HG03378 (cell line): ENCODE measurements at regions not wholly inside any gene's neighbourhood (a gene's known extent, or its start where the extent isn't known, plus 50 kb on each side); places are given as distances from the start of the nearest gene placed in this dataset.
"Not testable (repeated sequence)": the region's sequence is repeated elsewhere in the genome, so short reads cannot be mapped to it uniquely, and the experiment has no call there.

Experiments used
- ATAC-seq: cut with Tn5 transposase; IDR thresholded peaks from one replicate; pipeline ENCODE4 v1.9.1; 2021; ENCODE audit warnings: mild to moderate bottlenecking, moderate library complexity; ENCODE audit not compliant: unreplicated experiment

DNA sequence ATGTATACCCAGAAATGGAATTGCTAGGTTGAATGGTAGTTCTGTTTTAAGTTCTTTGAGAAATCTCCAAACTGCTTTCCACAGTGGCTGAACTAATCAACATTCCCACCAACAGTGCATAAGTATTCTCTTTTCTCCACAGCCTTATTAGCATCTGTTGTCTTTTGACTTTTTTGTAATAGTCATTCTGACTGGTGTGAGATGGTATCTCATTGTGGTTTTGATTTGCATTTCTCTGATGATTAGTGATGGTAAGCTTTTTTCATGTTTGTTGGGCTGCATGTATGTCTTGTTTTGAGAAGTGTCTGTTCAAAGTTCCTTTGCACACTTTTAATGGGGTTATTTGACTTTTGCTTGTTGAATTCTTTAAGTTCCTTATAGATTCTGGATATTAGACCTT is 52.4 kb upstream of the EHHADH start:
- ATAC-seq = not testable (repeated sequence)

DNA sequence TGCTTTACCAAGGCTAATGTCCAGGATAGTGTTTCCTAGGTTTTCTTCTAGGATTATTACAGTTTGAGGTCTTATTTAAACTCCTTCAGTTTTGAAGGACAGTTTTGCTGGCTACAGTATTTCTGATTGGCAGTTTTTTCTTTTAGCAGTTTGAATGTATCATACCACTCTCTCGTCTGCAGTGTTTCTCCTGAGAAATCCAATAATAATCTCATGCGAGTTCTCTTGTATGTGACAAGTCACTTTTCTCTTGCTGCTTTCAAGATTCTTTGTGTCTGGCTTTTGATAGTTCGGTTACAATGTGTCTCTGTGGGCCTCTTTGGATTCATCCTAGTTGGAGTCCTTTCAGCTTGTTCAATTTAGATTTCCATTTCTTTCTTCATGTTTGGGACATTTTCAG is 53.0 kb upstream of the EHHADH start:
- ATAC-seq = no peak

DNA sequence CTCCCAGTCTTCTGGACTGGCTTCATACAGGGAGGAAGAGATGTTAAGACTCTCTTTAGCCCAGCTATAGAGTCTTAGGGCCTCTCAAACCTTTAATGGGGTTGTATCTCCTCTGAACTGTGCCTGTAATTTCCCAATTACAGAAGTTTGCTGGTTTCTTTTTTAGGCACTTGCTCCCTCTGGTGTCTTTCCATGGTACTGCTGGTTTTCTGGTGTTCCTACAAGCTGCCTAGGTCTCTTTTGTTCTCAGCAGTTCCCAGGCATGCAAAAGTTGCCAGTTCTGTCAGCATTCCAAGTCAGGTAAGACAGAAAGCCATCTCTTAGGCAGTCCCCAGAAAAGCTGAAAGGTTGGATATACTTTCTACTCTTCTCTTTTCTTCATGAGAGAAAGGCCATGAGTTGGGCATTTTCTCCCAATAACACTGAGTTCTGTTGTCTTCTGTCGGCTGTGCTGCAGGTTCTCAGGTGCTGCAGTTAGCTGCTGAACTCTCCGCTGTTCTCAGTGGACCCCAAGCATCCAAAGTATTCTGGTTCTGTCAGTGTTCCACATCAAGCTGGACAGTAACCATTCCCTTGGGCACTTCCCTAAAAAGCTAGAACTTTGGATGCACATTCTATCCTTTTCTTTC is 54.4 kb upstream of the EHHADH start:
- peak; percentile 46 for ATAC-seq

DNA sequence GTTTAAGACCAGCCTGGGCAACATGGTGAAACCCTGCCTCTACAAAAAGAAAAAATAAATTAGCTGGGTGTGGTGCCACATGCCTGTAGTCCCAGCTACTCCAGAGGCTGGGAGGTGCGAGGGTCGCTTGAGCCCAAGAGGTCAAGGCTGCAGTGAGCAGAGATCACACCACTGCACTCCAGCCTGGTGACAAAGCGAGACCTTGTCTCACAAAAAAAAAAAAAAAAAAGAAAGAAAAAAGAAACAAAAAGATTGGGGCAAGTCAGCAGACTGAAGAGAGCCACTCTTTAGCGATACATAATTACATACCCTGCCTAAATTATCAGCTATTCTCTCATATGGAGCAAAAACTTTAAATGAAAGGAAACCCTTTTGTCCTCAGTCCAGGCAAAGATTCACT is 53.6 kb upstream of the MAP3K13 start:
- no peak for ATAC-seq

DNA sequence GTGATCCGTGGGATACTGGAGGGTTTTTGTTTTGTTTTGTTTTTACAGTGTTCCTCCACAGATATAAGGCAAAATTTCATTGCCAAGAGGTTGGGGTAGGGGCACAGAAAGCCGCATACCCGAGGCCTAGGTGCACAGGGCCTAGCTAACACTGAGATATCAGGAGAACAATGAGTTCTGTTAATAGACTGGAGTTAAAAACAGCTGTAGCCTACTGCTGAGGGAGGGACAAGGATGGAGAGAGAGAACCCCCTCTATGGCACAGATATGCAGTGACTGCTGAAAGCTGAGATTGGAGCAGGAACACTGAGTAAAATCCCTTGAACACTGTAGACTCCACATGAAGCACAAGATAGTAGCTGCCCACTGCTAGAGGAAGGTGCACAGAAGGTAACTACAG is 53.1 kb upstream of the MAP3K13 start:
- no peak for ATAC-seq

DNA sequence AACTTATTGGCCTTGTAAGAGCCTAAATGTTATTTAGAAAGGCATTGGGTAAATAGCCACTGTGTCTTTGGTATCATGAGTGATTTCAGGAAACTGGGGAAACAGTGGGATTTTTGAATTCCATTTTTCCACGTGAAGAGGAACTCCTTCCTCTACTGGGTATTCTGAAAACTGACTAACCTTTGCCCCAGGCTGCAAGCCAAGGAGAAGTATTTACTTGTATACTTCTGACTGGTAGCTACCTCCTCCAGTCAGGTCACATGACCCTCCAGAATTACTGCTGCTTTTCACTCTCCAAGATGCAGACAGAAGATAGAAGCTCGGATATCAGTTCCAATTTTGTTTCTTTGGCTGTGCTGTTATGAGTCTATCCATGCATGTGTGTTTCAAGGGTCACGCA is 50.9 kb upstream of the MAP3K13 start:
- no peak for ATAC-seq
